Psoas muscle (tissue), 7 donors: ENCODE measurements at regions not wholly inside any gene's neighbourhood (a gene's known extent, or its start where the extent isn't known, plus 50 kb on each side); places are given as distances from the start of the nearest gene placed in this dataset.

ENCODE experiments used
- ATAC-seq, 4 donors: fragments of 200-7000 bp; cut with Tn5 transposase; one replicate each; pipeline ENCODE4 v1.9.1; 2020; ENCODE audit warnings: moderate library complexity in 3 of 4, mild to moderate bottlenecking in 2 of 4
- DNase-seq, 2 donors: peaks; one replicate each; pipeline ENCODE4 v3.0.0-alpha.2; 2020
- H3K27ac ChIP-seq: fragments of 200-600 bp; one replicate; pipeline ENCODE4 v1.8.0; 2022
- H3K27me3 ChIP-seq, 3 donors: fragments of 200-600 bp in 1 of 3; one replicate each; pipeline versions ENCODE4 v1.6.1 to v1.8.0; 2013 to 2022; ENCODE audit warnings: low read length in 2 of 3, mild to moderate bottlenecking in 2 of 3, moderate library complexity in 1 of 3; ENCODE audit not compliant: insufficient read depth in 3 of 3
- H3K36me3 ChIP-seq, 2 donors: fragments of 200-600 bp in 1 of 2; one replicate each; pipeline versions ENCODE4 v1.6.1 to v1.8.0; 2013 to 2022; ENCODE audit warnings: low read depth in 1 of 2, mild to moderate bottlenecking in 1 of 2, moderate library complexity in 1 of 2; ENCODE audit not compliant: insufficient read depth in 1 of 2
- H3K4me1 ChIP-seq: fragments of 200-600 bp; one replicate; pipeline ENCODE4 v1.8.0; 2022
- H3K4me3 ChIP-seq: fragments of 200-600 bp; one replicate; pipeline ENCODE4 v1.8.0; 2022; ENCODE audit warnings: mild to moderate bottlenecking
- H3K9me3 ChIP-seq: fragments of 200-600 bp; one replicate; pipeline ENCODE4 v1.8.0; 2022
- WGBS, 3 donors: extraction: QIAGEN DNeasy Blood & Tissue Kit; methylation state at CpG; one replicate each; pipeline versions ENCODE4 v1.1.6 to v1.1.7; 2013; 5-methylcytosine and 5-hydroxymethylcytosine counted together
- intact Hi-C, 2 donors: fragments of 100-400 bp; cut with DNase I; formaldehyde crosslinking; loops; one replicate each; pipeline versions ENCODE4 v1.11.0 to v1.14.2; 2022
- TF ChIP-seq, protein P1 (sequence below): fragments of 200-600 bp; IDR thresholded peaks from one replicate; pipeline ENCODE4 v1.8.0; 2022; ENCODE audit warnings: antibody characterized with exemption
- donor health status: healthy with polysubstance abuse.
- donor health status: DM: no; HTN: no; CAD: no; lungs with moderate emphysema.
- donor health status: Bipolar disorder and iron deficiency.
- donor health status: healthy.
- donor health status: DM: yes; HTN: yes; CAD: no.
- donor health status: DM: no; HTN: no; CAD: no.
- donor health status: DM: yes; HTN: yes; CAD: no.

DNA sequence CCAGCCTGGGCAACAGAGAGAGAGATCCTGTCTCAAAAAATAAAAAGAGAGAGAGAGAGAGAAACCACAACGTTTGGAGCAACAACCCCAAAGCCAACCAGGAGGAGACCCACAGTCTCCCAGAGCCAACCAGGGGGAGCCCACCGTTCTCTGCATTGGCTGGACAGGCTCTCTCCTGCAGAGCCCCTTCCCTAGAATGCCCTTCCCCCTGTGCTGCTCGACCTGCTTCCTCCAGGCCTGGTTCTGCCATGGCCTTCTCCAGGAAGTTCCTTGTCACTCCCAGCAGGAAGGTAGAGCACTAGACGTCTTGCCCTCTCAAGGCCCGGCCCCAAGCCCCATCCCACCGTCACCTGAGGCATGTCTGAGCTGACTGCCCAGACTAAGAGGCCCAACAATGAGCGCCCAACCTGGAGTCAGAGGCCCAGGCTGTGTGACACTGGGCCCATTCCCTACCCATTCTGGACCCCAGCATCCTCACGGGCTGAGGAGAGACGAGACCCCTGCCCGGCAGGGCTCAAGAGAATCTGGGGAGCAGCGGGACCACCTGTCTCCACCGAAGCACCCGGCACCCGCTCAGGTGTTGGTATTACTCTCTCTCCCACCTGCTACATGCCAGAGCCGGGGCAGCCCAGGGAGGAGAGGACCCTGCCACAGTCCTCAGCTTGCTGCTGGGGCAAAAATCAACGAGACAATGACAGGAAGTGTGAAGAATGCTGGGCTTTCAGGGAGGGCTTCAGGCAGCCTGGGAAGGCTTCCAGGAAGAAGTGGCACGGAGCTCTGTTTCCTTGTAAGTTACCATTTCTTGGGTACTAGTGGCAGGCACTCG, 61.2 kb downstream of the DIO3 start:
- Histone ChIP-seq H3K27ac (no peak overlapping the region), H3K4me3 (no peak overlapping the region), H3K36me3 (no peaks in the 10 kb centered on the region), H3K9me3 (no peaks in the 10 kb centered on the region), H3K27me3 (no peaks in the 10 kb centered on the region), H3K4me1 (no peaks in the 10 kb centered on the region)
- WGBS, 3 donors, result 78 to 84% (median 81%) methylated on average over 17 to 18 of the region's 18 CpGs
- TF ChIP-seq, protein P1, sequence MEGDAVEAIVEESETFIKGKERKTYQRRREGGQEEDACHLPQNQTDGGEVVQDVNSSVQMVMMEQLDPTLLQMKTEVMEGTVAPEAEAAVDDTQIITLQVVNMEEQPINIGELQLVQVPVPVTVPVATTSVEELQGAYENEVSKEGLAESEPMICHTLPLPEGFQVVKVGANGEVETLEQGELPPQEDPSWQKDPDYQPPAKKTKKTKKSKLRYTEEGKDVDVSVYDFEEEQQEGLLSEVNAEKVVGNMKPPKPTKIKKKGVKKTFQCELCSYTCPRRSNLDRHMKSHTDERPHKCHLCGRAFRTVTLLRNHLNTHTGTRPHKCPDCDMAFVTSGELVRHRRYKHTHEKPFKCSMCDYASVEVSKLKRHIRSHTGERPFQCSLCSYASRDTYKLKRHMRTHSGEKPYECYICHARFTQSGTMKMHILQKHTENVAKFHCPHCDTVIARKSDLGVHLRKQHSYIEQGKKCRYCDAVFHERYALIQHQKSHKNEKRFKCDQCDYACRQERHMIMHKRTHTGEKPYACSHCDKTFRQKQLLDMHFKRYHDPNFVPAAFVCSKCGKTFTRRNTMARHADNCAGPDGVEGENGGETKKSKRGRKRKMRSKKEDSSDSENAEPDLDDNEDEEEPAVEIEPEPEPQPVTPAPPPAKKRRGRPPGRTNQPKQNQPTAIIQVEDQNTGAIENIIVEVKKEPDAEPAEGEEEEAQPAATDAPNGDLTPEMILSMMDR, result no peak
- intact Hi-C loops, result loop anchor here (10.0 kb wide), 3 partner anchors 1178 to 1238 kb away; no protein-coding TSS in a partner anchor
- DNase-seq, result no peak
- ATAC-seq, result no peak

DNA sequence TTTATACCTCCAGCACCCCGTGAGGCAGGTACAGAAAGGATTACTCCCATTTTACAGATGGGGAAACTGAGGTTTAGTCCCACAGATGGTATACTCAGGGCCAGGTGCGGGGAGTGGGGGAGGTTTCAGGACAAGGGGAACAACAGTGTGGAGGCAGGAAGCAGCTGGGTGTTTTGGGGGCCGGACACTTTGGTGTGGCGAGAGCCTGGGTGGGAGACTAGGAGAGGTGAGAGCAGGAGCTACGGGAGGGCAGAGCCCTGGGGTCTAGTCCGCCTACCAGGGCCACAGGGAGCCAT, 61.7 kb downstream of the DIO3 start:
- H3K9me3 ChIP-seq, result no peaks in the 10 kb centered on the region
- no peaks in the 10 kb centered on the region for H3K36me3 ChIP-seq
- H3K27me3 ChIP-seq, result no peaks in the 10 kb centered on the region
- 91 to 93% (median 92%) methylated on average over 6 of the region's 6 CpGs for WGBS, 3 donors
- TF ChIP-seq, protein P1, result no peak
- H3K4me3 ChIP-seq, result no peak overlapping the region
- intact Hi-C loops, result loop anchor here (10.0 kb wide), 3 partner anchors 1178 to 1238 kb away; no protein-coding TSS in a partner anchor
- H3K27ac ChIP-seq, result no peak overlapping the region
- ATAC-seq (no peak), DNase-seq (no peak)
- H3K4me1 ChIP-seq, result peaks cover 2% of the 10 kb centered on the region

DNA sequence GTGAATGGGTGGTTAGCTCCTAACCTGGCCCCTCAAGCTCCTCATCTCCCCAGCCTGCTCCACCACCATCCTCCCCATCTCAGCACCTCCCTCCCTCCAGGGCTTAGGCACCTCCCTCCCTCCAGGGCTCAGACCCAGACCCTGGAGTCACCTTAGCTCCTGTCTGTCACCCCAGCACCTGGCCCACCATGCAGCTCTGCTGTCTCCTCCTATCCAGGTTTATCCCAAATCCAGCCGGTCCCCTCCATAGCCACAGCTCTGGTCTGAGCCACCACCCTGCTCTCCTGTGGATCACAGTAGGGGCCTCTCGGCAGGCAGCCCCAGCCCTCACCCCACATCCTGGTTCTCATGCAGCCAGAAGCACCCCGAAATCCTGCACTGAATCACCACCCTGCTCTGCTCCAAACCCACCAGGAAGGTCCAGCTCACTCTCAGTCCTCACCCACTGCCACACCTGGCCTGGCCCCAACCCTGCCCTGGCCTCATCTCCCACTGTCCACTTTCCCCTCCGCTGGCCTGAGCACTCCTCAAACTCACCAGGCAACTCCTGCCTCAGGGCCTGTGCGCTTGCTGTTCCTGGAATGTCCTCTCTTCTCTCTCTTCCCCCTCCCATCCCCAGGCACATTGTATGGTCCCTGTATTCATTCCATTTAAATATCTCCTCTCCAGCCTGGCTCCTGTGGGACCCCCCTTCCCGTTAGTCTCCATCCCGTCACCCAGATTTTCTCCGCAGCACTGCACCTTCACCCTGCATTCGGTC, 62.6 kb downstream of the DIO3 start:
- Histone ChIP-seq H3K27ac (no peak overlapping the region), H3K9me3 (no peaks in the 10 kb centered on the region), H3K36me3 (no peaks in the 10 kb centered on the region), H3K27me3 (no peaks in the 10 kb centered on the region), H3K4me3 (no peak overlapping the region), H3K4me1 (peaks cover 4% of the 10 kb centered on the region)
- TF ChIP-seq, protein P1, result no peak
- intact Hi-C loops, result loop anchor here (10.0 kb wide), 3 partner anchors 1179 to 1239 kb away; no protein-coding TSS in a partner anchor
- no peak for DNase-seq
- 93 to 95% (median 95%) methylated on average over 9 of the region's 9 CpGs for WGBS, 3 donors
- ATAC-seq, result no peak

DNA sequence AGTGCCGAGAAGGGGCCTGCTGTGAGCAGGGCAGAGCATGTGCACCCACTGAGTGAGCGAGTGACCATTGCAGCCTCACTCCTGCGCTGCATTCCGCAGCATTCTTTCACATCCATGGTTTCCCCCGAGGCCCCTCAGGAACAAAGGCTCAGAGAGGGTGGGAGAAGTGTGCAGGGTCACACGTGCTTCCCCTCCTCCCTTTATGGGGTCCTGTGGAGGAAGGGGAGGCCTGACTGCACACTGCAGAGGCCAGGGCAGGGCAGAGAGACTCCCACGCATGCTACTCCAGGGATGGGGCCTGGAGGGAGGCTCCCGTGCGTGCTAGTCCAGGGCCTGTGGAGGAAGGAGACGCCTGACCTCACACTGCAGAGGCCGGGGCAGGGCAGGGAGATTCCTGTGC, 63.2 kb downstream of the DIO3 start:
- no peak overlapping the region for H3K4me3 ChIP-seq
- H3K4me1 ChIP-seq, result peaks cover 4% of the 10 kb centered on the region
- no peaks in the 10 kb centered on the region for H3K36me3 ChIP-seq
- no peaks in the 10 kb centered on the region for H3K9me3 ChIP-seq
- no peaks in the 10 kb centered on the region for H3K27me3 ChIP-seq
- ATAC-seq, result no peak
- WGBS, 3 donors, result 72 to 87% (median 80%) methylated on average over 11 of the region's 11 CpGs
- no peak overlapping the region for H3K27ac ChIP-seq
- intact Hi-C loops, result loop anchor here (10.0 kb wide), 3 partner anchors 1180 to 1240 kb away; no protein-coding TSS in a partner anchor
- TF ChIP-seq, protein P1, result no peak
- DNase-seq, result no peak
